ENCODE measurements at regions not wholly inside any gene's neighbourhood (a gene's known extent, or its start where the extent isn't known, plus 50 kb on each side); places are given as distances from the start of the nearest gene placed in this dataset.
"Not testable (repeated sequence)": the region's sequence is repeated elsewhere in the genome, so short reads cannot be mapped to it uniquely, and the experiment has no call there.

DNA sequence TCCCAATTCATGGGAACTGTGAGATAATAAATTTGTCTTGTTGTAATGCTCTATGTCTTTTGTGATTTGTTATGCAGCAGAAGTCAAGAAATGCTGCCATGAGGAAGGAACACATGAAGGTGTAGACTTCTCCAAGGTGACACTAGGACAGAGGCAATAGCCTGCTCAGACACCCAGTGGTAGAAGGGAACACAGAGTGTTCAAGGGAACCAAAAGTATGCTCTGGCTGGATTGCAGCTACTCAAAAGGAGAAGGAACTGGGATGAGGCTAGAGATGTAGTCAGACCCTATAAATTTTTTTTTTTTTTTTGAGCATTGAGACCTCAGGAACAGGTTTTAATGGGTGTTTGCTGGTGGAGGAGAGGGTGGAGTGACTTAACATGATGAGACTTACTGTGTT lies 232.5 kb downstream of the PARP8 start:
- no peak for DNase-seq

DNA sequence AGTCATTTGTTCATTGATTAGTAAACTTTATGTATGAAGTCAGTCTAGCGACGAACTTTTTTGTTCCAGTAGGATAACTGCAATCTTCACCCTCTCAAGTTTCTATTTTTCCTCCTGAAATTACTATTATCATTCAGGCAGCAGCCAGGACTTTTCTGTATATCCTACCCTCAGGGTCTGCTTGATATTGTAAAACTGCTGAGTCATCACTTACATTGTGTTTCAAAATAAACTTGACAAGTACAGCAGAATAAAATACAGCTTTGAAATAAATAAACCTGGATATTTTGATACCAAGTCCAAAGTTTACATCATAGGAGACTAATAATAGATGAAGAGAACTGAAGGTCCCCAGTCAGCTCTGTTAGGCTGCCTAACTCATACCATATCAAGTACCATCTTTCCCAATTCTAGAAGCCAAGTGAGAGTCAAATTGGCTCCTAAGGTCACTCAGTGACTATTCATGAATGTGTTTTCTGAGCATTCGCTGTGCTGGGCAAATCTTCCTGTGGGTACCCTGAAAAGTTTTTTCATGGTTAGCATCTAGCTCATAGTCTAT lies 234.6 kb downstream of the PARP8 start:
- no peak for DNase-seq

DNA sequence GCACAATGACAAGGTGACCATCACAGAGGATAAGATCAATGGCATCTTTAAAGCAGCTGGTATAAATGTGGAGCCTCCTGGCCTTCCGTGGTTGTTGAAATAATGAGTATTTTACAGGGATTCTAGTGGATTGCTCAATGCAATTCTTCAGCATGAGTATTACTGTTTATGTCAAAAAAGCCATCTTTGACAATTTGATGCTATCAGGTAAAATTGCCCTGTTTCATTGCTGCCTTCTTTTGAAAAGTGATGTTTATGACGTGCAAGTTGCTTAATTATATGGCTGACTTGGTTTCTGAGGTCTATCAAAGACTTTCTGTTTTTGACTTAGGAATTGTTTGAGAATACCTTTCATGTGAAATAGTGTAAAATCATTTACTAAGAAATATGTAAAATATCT lies 237.2 kb downstream of the PARP8 start:
- DNase-seq = no peak

DNA sequence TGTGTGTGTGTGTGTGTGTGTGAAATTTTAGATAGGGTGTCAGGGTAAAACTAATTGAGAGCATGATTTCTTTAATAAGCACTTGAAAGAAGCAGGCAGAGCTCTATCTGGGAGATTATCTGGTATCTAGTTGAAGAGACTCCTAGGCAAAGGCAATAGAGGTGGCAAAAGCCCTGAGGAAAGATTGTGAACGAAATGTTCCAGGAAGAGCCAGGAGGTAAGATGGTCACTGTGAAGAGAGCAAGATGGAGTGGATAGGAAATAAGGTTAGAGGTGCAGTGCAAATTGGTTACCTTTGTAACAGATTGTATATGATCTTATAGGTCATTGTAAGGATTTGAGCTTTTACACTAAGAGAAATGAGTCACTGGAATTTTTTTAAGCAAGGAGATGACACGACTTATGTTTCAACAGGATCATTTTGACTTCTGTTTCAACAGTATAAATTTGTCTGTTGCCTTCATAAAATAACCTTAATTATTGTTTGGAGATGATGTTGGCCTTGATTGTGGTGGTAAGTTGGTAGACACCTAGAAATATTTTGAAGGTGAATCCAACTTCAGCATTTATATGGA lies 239.6 kb downstream of the PARP8 start:
- DNase-seq = no peak

DNA sequence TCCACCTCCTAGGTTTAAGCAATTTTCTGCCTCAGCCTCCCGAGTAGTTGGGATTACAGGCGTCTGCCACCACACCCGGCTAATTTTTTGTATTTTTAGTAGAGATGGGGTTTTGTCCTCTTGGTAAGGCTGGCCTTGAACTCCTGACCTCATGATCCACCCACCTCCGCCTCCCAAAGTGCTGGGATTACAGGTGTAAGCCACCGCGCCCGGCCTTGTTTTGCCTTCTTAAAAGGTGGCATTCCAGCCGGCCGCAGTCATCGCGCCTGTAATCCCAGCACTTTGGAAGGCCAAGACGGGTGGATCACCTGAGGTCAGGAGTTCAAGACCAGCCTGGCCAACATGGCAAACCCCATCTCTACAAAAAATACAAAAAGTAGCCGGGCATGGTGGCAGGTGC lies 253.7 kb downstream of the PARP8 start:
- DNase-seq = not testable (repeated sequence)

DNA sequence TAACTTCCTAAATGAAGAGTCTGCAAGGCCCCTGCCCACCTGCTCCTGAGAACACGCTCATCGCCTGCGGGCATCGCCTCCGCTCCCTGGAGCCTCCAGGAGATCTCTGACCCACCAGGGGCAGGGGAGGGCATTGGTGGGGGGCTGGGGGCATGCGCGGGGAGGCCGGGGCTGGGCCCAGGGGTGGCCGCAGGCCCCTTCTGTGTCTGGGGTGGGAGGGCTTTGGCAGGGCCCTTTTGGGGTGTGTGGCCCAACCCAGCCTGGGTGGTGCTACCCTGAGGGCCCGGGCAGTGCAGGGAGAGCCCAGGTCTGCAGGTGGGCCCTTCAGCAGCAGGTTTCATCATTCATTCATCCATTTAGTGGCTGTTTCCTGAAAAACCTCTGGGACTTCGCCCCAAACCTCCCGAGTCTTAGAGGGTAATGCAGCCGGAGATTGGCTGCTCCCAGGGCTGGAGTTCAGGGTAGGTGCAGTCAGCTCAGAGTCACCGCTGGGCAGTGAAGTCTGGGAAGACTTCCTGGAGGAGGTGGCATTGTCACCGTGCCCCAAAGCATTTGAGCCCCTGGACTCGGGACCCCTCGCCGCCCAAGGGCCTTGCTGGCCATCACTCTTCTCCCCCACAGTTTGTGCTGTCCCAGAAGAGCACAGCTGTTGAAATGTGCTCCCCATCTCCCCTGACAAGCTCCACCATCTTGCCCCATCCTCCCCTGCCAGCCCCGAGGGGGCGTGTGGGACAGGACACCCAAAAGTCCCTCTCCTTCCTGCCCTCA lies 255.1 kb downstream of the PARP8 start:
- no peak for DNase-seq

DNA sequence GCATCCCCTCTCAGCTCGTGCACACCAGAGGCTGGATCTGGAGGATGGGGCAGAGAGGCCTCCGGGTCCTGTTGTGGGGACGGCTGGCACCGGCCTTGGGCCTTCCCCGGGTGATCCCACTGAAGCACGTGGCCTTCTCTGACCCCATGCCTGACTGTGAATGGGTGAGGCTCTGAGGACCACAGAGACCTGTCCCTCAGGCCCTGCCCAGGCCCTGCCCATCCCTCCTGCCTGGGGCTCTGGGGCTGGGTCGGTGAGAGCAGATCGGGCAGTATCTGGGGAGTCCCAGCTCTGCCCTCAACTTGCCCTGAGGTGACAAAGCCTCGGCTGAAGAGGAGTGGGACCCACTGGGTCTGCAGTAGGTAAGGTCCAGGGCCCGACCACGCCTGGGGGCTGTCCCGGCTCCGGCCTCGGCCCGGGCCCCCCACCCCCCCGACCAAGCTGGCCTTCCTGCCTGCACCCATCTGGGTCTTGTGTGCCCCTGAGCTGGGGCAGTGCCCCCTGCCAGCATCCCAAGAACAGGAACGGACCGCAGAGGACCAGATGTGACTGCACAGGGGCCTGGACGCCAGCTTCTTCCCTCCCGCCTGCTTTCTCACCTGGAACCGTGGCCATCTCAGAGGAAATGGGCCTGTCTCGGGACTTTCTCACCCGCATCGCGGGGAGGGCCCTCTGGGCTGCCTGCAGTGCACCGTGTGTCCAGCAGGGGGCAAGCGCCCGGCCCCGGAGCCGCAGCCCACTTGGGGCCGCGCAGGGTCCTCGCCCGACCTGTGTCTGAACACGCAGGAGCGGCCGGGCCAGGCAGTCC lies 255.9 kb downstream of the PARP8 start:
- not testable (repeated sequence) for DNase-seq

DNA sequence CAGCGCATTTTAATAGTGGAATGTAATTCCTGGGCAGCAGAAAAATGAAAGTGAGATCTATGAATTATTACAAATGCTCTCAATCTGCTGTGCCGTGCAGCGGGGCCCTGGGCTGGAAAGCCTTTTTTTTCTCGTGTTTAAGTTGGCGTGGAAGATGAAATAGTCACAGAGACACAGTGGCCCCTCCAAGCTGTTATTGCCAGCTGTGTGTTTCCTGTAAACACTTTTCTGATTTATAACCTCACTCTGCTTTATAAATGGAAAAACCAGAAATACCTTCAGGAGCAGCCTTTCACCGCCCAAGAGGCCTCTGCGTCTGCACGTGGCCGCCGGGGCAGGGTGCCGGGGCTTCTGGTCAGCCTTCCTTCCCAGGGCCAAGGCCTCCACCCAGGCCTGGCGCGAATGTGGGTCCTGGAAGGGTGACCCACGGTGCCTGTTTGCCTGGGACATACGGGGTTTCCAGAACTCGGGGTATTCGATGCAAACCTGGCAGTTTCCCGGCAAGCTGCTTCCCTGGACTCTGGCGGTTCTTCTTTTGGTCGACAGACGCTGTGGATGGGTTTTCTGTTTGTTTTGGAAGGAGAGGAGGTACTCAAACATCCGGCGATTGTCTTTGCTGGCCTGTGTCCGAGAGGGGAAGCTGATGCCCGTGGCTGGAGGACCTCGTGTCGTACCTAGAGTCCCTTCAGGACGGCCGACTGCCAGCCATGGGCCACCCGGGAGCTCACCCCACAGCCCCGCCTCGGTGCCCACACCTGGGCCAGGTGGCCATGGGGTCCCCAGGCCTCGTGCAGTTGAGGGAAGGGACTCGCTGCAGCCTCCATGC lies 256.7 kb downstream of the PARP8 start:
- DNase-seq = no peak

DNA sequence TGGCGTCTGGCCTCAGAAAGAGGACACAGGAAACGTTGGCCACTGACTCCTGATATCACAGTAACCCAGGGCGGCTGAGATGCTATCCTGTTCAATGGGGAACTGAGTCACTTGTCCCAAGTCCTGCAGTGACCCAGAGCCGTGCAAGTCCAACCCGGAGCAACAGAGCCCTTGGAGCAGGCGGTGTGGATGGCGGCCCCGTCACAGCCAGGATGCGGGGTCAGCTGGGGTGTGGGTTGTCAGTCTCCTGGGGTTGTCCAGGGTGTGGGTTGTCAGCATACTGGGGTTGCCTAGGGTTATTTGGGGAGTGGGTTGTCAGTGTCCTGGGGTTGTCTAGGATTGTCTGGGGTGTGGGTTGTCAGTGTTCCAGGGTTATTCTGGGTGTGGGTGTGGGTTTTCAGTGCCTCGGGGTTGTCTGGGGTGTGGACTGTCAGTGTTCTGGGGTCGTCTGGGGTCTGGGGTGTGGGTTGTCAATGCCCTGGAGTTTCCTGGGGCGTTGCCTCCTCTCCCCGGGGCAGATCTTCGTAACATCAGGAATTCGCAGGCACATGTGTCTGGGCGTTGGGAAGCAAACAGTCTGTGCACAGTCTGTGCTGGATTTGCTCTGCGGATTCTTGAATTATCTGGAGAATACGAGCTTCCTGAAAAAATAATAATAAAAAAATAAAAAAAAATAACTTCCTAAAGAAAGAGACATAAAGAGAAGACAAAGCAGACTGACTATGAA lies 257.5 kb downstream of the PARP8 start:
- DNase-seq = no peak

DNA sequence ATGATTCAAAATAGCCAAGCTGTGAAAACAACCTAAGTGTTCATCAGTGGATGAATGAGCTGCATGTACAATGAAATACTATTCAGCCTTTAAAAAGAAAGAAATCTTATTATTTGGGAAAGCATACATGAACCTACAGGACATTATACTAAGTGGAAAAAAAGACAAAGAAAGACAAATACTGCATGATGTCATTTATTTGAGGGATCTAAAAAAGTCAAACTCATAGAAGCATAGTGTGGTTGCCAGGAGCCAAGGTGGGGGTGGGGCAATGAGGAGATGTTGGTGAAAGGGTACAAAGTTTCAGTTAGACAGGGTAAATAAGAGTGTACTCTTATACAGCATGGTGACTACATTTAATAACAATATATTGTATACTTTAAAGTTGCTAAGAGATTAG lies 261.5 kb downstream of the PARP8 start:
- no peak for DNase-seq

DNA sequence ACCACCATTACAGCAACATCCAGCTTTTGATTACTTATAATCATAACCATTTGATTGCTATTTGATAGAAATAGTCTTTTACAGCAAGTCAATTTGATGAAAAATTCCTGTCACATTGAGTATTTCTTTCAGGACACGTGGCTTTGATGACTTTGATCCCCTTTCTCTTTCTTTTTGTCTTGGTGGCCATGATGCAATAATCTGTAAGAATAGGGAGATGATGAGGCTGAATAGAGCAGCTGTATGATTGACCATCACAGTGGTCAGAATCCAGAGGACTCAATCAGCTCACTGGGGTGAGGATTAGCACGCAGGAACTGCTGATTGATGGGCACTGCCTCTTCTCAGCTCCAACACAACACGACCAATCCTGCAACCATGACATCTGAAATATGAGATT lies 262.7 kb downstream of the PARP8 start:
- no peak for DNase-seq

DNA sequence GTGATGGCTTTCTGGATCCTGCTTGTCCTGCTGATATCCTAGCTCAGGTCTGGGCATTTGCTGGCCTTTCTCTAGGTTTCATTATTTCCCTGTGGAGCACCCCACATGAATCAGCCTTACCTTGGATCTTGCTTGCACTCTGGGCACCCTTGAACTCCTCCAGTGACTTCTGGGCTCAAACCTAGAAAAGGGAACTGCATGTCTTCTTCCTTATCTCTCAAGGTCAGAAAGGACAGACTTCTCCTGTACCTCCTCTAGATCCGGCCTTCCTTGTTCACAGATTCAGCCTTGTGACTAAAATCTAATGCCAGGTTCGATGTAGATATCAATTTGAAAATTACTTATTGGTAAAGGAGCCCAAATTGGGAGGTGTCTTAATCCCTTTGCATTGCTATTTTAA lies 267.9 kb downstream of the PARP8 start:
- no peak for DNase-seq

DNA sequence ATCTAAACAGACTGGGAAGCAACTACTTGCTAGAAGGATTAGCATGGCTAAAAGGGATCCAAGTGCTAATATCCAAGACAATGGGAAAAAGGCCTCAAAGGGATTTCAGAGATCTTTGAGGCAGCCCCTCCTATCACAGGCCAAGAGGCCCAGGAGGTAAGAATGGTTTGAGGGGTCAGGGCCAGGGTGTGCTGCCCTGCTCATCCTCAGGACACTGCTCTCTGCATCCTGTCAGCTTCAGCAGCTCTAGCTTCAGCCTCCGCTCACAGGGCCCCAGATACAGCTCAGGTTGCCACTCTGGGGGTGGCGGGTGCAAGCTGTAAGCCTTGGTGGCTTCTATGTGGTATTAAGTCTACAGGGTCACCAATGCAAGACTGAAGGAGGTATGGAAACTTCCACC lies 278.7 kb downstream of the PARP8 start:
- DNase-seq = no peak

DNA sequence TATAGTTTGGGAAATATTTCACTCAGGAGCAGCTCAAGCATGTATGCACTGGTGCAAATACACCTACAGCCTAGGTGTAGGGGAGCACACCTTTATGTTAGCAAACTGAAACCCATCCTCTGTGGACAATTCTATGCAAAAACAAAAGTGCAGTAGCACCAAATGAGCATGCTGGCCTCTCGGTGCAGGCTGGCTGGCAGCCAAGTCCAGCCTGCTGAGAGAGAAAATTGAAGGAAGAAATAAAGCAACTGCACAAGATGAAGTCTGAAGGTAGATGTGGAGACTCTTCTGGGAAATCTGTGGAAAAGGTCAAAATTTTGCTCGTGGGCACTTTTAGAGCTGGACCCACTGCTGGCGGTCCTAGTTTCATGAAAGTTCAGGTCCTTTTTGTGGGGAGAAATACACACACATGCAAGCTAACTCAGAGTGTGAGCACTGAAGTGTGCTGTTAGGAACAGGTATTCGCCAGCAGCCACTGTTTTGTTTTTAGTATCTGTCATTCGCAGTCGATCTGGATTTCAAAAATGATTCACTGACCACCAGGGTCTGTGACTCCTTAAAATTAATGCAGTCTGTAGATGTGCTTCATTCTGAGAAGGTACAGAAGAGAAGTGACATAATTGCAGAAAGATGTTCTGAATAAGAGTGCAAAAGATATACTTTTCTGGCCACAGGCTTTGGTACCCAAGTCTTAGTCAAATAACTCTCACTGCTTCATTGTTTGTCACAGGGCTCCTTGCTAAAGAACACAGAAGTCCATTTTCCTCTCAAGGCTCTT lies 281.7 kb downstream of the PARP8 start:
- no peak for DNase-seq

DNA sequence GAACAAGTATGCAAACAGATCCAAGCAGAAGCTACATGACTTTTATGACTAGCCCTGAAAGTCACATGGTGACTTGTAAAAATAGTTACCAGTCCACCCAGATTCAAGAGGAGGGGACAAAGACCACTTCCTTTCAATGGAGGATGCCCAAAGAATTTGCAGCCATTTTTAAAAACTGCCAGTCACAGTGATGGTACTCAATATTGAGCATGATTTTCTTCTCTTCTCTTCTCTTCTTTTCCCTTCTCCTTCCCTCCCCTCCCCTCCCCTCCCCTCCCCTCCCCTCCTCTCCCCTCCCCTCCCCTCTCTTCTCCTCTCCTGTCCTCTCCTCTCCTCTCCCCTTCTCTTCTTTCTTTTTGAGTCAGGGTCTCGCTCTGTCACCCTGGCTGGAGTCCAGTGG lies 286.9 kb downstream of the PARP8 start:
- no peak for DNase-seq

DNA sequence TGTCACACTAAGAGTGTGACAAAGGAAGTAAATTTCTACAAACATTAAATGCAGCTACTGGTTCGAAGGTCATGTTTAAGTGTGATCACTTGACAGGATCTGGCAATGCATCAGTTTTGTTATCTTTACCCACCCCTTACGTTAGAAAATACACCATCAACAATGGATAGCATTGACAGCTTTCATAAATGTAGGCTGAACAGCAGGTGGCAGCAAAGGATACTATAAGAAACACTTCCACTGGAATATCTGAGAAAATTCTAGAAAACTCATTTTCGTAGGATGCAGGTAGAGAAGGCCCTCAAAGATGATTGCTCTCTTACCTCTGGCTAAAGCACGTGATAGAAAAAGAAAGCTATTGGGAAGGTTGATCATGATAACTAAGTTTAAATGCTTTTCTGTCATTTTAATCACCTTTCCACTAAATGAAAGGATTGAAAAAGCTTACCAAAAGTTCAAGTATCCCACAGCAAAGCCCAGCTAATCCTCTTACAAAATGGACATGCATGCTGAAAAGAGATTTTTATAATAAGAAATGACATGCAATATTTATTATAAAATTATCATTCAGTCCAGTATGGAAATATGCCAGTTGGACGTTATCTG lies 292.5 kb downstream of the PARP8 start:
- DNase-seq = no peak

DNA sequence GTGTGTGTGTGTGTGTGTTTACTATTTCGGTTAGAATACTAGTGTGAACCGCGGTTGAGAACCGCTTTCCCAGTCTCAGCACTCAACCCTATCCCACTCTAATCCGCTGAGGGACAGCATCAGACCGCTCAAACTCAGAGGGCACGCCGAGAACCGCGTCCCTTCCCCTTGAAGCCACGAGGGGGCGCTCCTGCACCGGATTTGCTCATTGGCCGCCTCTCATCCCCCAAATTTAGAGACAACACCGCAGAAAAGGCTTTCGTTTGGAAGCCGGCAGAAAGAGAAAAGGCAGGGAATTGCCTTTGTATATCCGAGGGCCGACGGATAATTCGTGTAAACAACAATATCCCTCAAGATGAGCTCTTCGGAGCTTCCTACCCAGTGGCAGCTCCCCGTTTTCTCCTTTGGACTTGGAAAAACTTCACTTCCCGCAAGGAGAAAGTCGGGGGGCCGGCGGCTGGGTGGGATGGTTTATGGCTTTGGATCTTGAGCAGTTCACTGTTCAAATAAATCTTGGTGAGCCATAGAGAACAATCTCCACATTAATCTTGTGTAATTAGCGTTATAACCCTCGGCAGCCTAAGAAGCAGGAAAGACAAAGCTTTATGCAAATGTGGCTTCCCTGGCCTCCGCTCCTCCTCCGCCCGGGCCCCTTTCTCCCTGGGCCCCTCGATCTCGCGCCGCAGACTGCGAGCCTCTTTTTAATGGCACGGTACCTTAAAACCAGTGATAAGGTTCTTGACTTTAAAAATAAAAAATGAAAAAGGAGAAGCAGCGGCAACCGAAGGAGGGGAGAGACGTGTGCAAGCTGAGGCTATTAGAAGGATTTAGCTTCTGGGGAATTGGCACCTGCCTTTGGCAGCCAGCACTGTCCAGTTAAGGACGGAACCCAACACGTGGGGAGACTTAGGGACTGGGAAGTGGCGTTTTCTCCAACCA lies 296.8 kb downstream of the PARP8 start:
- DNase-seq = peak; percentile 66

DNA sequence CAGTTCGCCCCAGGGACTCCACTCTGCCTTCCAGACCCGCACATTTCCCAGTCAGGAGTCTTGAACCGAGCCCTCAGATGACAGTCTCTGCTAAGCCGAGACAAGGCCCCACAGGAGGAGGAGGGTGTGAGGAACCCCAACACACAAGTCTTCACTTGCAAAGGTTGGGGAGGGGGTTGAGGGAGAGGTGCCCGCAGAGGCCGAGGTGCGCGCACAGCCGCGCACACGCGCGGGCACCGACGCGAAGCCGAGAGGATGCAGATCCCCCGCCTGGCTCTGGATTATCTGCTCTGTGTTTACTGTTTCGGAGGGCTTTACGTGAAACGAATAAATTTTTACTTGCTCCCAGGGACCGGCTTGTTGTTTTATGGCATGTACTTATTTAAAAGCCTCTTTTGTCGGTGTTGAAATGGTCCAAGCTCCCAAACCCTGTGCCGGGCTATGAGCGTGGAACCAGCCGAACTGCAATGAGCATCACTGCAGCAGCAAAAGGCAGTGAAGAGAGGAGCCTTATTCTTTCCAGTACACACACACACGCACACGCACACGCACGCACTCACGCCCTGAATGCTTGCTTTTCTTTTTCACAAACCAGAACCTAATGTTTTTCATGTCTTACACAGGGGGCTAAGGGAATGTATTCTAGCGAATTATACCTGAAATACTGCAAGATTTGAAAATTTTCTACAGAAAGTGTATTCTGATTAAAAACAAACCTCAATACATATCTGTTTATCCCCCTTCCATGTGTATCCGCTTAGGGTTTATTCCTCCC lies 297.7 kb downstream of the PARP8 start:
- DNase-seq = no peak
